ENCODE measurements at regions not wholly inside any gene's neighbourhood (a gene's known extent, or its start where the extent isn't known, plus 50 kb on each side); places are given as distances from the start of the nearest gene placed in this dataset.

GRCh38 chr11:81000334-81000733, 1559.5 kb upstream of the TENM4 start:
- H3K9me3 ChIP-seq, result no peaks in the 10 kb centered on the region
- no peak for DNase-seq
- no peak for TF ChIP-seq CTCF (IDR thresholded peaks at IDR 0.05)
- no peaks in the 10 kb centered on the region for H3K4me1 ChIP-seq
- intact Hi-C loops (cut with DNase I), result no loop called here
- no peaks in the 10 kb centered on the region for H3K27me3 ChIP-seq
- no peak overlapping the region for H3K27ac ChIP-seq
- H3K4me3 ChIP-seq, result no peak overlapping the region
- H3K36me3 ChIP-seq, result no peaks in the 10 kb centered on the region

- no peaks in the 10 kb centered on the region for H3K27me3 ChIP-seq
- H3K4me1 ChIP-seq, result no peaks in the 10 kb centered on the region
- intact Hi-C loops (cut with DNase I), result no loop called here
- no peaks in the 10 kb centered on the region for H3K9me3 ChIP-seq
- H3K36me3 ChIP-seq, result no peaks in the 10 kb centered on the region
- TF ChIP-seq POLR2A (IDR thresholded peaks at IDR 0.05), result no peak
- no peak for TF ChIP-seq POLR2AphosphoS5 (IDR thresholded peaks at IDR 0.05)
- no peak for TF ChIP-seq CTCF (IDR thresholded peaks at IDR 0.05)
- H3K4me3 ChIP-seq, result no peak overlapping the region
- H3K27ac ChIP-seq, result no peak overlapping the region
- DNase-seq, result no peak
- 67 to 68% methylated on average over 2 of the region's 2 CpGs for WGBS, 2 donors
These were observed 1554.7 kb upstream of the TENM4 start for GRCh38 chr11:80995523-80995922.

GRCh38 chr11:80993536-80993935, 1552.7 kb upstream of the TENM4 start:
- intact Hi-C loops (cut with DNase I), result no loop called here
- Histone ChIP-seq H3K27ac (no peak overlapping the region), H3K9me3 (no peaks in the 10 kb centered on the region), H3K27me3 (no peaks in the 10 kb centered on the region), H3K4me1 (no peaks in the 10 kb centered on the region), H3K36me3 (no peaks in the 10 kb centered on the region), H3K4me3 (no peak overlapping the region)
- no peak for TF ChIP-seq CTCF (IDR thresholded peaks at IDR 0.05)
- no peak for TF ChIP-seq POLR2A (IDR thresholded peaks at IDR 0.05)
- TF ChIP-seq EP300 (IDR thresholded peaks at IDR 0.05), result no peak
- no peak for TF ChIP-seq POLR2AphosphoS5 (IDR thresholded peaks at IDR 0.05)
- DNase-seq, result no peak

- no peaks in the 10 kb centered on the region for H3K9me3 ChIP-seq
- H3K36me3 ChIP-seq, result no peaks in the 10 kb centered on the region
- no peak overlapping the region for H3K27ac ChIP-seq
- intact Hi-C loops (cut with DNase I), result no loop called here
- H3K4me1 ChIP-seq, result no peaks in the 10 kb centered on the region
- WGBS, 2 donors, result 95% methylated on average over 2 of the region's 2 CpGs
- H3K4me3 ChIP-seq, result no peak overlapping the region
- no peaks in the 10 kb centered on the region for H3K27me3 ChIP-seq
- DNase-seq, result no peak
- no peak for TF ChIP-seq POLR2A (IDR thresholded peaks at IDR 0.05)
- TF ChIP-seq EP300 (IDR thresholded peaks at IDR 0.05), result no peak
- TF ChIP-seq POLR2AphosphoS5 (IDR thresholded peaks at IDR 0.05), result no peak
- TF ChIP-seq CTCF (IDR thresholded peaks at IDR 0.05), result no peak
These were observed 1550.1 kb upstream of the TENM4 start for GRCh38 chr11:80990885-80991284.

GRCh38 chr11:80987171-80987570, 1546.3 kb upstream of the TENM4 start:
- Histone ChIP-seq H3K4me1 (no peaks in the 10 kb centered on the region), H3K4me3 (no peak overlapping the region), H3K9me3 (no peaks in the 10 kb centered on the region), H3K36me3 (no peaks in the 10 kb centered on the region), H3K27ac (no peak overlapping the region), H3K27me3 (no peaks in the 10 kb centered on the region)
- intact Hi-C loops (cut with DNase I), result no loop called here
- TF ChIP-seq POLR2A (IDR thresholded peaks at IDR 0.05) (no peak), POLR2AphosphoS5 (IDR thresholded peaks at IDR 0.05) (no peak), CTCF (IDR thresholded peaks at IDR 0.05) (no peak), EP300 (IDR thresholded peaks at IDR 0.05) (no peak)
- DNase-seq, result no peak
- 94 to 96% methylated on average over 1 of the region's 1 CpG for WGBS, 2 donors

Data from sigmoid colon (tissue), 6 donors.